ENCODE measurements at regions not wholly inside any gene's neighbourhood (a gene's known extent, or its start where the extent isn't known, plus 50 kb on each side); places are given as distances from the start of the nearest gene placed in this dataset.

DNA sequence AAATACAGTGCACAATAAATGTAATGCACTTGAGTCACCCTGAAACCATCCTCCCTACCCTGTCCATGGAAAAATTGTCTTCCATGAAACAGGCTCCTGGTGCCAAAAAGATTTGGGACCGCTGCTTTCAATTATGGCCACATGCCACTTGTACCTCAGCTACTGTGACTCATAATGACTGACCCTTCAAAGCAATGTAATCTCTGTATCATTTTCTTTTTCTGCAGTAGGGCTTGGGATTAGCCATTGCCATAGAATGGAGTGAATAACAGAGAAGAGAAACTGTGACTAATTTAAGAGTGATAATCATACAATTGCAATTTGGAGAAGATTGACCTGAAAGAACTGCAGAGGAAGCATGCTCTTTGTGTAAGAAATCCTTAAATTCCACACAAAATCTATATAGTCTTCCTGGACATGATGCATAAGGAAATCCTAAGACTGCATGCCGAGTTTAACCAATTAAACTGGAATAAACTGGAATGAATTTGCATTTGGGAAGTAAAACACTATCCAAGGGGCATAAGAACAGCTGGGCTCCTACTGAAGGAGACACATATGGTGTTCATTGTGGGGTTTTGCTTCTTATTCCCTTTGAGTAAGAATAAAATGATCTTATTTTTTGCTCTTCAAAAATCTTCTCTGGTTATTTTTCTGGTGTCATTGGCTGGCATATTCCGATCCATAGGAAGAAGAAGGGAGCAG lies 59.5 kb upstream of the SLC7A1 start:
- DNase-seq = no peak

DNA sequence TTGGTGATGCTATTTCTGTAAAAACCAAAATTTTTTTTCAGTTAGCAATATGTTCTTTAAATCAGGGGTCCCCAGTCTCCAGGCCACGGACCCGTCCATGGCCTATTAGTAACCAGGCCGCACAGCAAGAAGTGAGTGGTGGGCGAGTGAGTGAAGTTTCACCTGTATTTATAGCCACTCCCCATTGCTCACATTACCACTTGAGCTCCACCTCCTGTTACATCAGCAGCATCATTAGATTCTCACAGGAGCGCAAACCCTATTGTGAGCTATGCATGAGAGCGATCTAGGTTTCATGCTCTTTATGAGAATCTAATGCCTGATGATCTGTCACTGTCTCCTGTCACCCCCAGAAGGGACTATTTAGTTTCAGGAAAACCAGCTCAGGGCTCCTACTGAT lies 58.9 kb upstream of the SLC7A1 start:
- DNase-seq = no peak

DNA sequence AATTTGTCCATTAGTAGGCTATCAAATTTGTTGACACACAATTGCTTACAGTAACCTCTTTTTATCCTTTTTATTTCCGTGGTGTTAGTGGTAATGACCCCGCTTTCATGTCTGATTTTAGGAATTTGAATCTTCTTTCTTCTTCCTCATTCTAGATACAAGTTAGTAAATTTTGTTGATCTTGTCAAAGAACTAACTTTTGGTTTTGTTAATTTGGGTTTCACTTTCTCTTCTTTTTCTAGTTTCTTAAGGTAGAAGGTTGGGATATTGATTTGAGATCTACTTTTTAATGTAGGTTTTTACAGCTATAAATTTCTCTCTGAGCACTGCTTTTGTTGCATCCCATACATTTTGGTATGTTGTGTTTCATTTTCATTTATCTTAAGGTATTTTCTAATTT lies 53.3 kb upstream of the SLC7A1 start:
- DNase-seq = no peak

All from CD4-positive, alpha-beta T cell treated with Interleukin-6 for 4 hours (primary cell).